Neural progenitor cell (in vitro differentiated cells): ENCODE measurements at regions not wholly inside any gene's neighbourhood (a gene's known extent, or its start where the extent isn't known, plus 50 kb on each side); places are given as distances from the start of the nearest gene placed in this dataset.
A peak's percentile ranks its signal among the peaks of the same experiment; 100 is the strongest.

Source experiments
- DNase-seq: peaks from one replicate; pipeline ENCODE4 v3.0.0-alpha.2; 2016; ENCODE audit warnings: low spot score
- H2AFZ ChIP-seq: fragments of 200-600 bp; sonication (generic); replicated peaks from 2 replicates; pipeline ENCODE4 v1.6.1; 2016; ENCODE audit warnings: antibody characterized with exemption
- H3F3A ChIP-seq: fragments of 200-600 bp; sonication (generic); 2 replicates; pipeline ENCODE4 v1.6.1; 2016; ENCODE audit warnings: antibody characterized with exemption, low read depth
- H3K27ac ChIP-seq: fragments of 200-600 bp; sonication (generic); 2 replicates; pipeline ENCODE4 v1.5.1; 2016; ENCODE audit warnings: mild to moderate bottlenecking
- H3K27me3 ChIP-seq: fragments of 200-600 bp; sonication (generic); 2 replicates; pipeline ENCODE4 v1.6.1; 2016; ENCODE audit warnings: mild to moderate bottlenecking, moderate library complexity
- H3K36me3 ChIP-seq: fragments of 200-600 bp; sonication (generic); 2 replicates; pipeline ENCODE4 v1.5.1; 2016
- H3K4me1 ChIP-seq: fragments of 200-600 bp; sonication (generic); 2 replicates; pipeline ENCODE4 v1.6.1; 2016; ENCODE audit warnings: mixed run types
- H3K4me2 ChIP-seq: fragments of 200-600 bp; sonication (generic); 2 replicates; pipeline ENCODE4 v1.6.1; 2016
- H3K4me3 ChIP-seq: fragments of 200-600 bp; sonication (generic); 2 replicates; pipeline ENCODE4 v1.5.1; 2016
- H3K79me2 ChIP-seq: fragments of 200-600 bp; sonication (generic); 2 replicates; pipeline ENCODE4 v1.6.1; 2016; ENCODE audit warnings: low read depth
- H3K9ac ChIP-seq: fragments of 200-600 bp; sonication (generic); 2 replicates; pipeline ENCODE4 v1.6.1; 2016
- H3K9me3 ChIP-seq: fragments of 200-600 bp; sonication (generic); 2 replicates; pipeline ENCODE4 v1.5.1; 2016; ENCODE audit warnings: low read depth
- H4K20me1 ChIP-seq: fragments of 200-600 bp; sonication (generic); 2 replicates; pipeline ENCODE4 v1.6.1; 2016; ENCODE audit warnings: low read depth
- H3K27ac Mint-ChIP-seq: 3 replicates; pipeline ENCODE4 v1.8.0; 2021; ENCODE audit warnings: mixed read lengths
- H3K27me3 Mint-ChIP-seq: 2 replicates; pipeline ENCODE4 v1.8.0; 2022; ENCODE audit warnings: low read depth, mild to moderate bottlenecking, inconsistent platforms, moderate library complexity, mixed read lengths; ENCODE audit not compliant: insufficient read depth
- H3K36me3 Mint-ChIP-seq: 3 replicates; pipeline ENCODE4 v1.8.0; 2021; ENCODE audit warnings: mixed read lengths
- H3K4me1 Mint-ChIP-seq: 3 replicates; pipeline ENCODE4 v1.8.0; 2021; ENCODE audit warnings: mixed read lengths
- H3K4me3 Mint-ChIP-seq: 3 replicates; pipeline ENCODE4 v1.8.0; 2021; ENCODE audit warnings: mild to moderate bottlenecking, moderate library complexity, mixed read lengths
- H3K9me3 Mint-ChIP-seq: 3 replicates; pipeline ENCODE4 v1.8.0; 2020; ENCODE audit warnings: mixed read lengths
- EZH2 ChIP-seq: fragments of 200-600 bp; sonication (generic); IDR thresholded peaks from 2 replicates; pipeline ENCODE4 v1.6.1; 2017; ENCODE audit warnings: antibody characterized with exemption, mild to moderate bottlenecking, moderate library complexity
- EZH2phosphoT487 ChIP-seq: fragments of 200-600 bp; sonication (generic); IDR thresholded peaks from 2 replicates; pipeline ENCODE4 v1.6.1; 2017; ENCODE audit warnings: antibody characterized with exemption
- TF ChIP-seq, protein P1 (sequence below): fragments of 200-600 bp; sonication (generic); IDR thresholded peaks from 2 replicates; pipeline ENCODE4 v1.5.1; 2017; ENCODE audit warnings: antibody characterized with exemption, mild to moderate bottlenecking

DNA sequence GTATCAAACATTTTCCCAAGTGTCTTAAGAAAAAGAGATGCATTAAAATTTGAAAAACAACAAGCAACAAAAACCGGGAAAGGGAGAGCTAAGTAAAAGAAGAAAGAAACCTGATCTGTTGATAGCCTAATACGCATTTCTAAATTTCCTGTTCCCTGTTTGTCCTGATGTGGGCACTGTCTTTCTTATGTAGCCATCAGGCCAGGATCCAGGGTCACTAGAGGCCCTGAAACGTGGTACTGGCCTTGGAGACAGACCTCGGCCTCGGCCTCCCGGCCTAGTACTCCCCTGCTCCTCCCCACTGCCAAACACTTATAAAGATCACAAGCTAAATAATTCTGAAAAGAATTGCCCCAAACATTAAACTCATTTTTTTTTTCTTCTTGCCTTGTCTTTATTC is 547.2 kb downstream of the IRX1 start:
- no peaks in the 10 kb centered on the region for H4K20me1 ChIP-seq
- H3K4me2 ChIP-seq = no peak overlapping the region
- H3K9ac ChIP-seq = no peak overlapping the region
- H3K27ac Mint-ChIP-seq = peak overlapping the region; percentile 10
- TF ChIP-seq, protein P1, sequence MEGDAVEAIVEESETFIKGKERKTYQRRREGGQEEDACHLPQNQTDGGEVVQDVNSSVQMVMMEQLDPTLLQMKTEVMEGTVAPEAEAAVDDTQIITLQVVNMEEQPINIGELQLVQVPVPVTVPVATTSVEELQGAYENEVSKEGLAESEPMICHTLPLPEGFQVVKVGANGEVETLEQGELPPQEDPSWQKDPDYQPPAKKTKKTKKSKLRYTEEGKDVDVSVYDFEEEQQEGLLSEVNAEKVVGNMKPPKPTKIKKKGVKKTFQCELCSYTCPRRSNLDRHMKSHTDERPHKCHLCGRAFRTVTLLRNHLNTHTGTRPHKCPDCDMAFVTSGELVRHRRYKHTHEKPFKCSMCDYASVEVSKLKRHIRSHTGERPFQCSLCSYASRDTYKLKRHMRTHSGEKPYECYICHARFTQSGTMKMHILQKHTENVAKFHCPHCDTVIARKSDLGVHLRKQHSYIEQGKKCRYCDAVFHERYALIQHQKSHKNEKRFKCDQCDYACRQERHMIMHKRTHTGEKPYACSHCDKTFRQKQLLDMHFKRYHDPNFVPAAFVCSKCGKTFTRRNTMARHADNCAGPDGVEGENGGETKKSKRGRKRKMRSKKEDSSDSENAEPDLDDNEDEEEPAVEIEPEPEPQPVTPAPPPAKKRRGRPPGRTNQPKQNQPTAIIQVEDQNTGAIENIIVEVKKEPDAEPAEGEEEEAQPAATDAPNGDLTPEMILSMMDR = peak; percentile 32
- TF ChIP-seq EZH2phosphoT487 (no peak), EZH2 (no peak)
- no peaks in the 10 kb centered on the region for H3K79me2 ChIP-seq
- H3K36me3 ChIP-seq = no peaks in the 10 kb centered on the region
- no peak overlapping the region for H3K4me3 Mint-ChIP-seq
- H3F3A ChIP-seq = no peaks in the 10 kb centered on the region
- peaks cover 6% of the 10 kb centered on the region for H3K27me3 Mint-ChIP-seq
- no peaks in the 10 kb centered on the region for H3K4me1 ChIP-seq
- DNase-seq = peak; percentile 25
- H3K27me3 ChIP-seq = no peaks in the 10 kb centered on the region
- H3K4me1 Mint-ChIP-seq = peaks cover 8% of the 10 kb centered on the region
- no peaks in the 10 kb centered on the region for H3K9me3 ChIP-seq
- no peak overlapping the region for H3K4me3 ChIP-seq
- H3K27ac ChIP-seq = no peak overlapping the region
- peak overlapping the region; percentile 42 for H2AFZ ChIP-seq
- H3K9me3 Mint-ChIP-seq = peaks cover 3% of the 10 kb centered on the region
- H3K36me3 Mint-ChIP-seq = no peaks in the 10 kb centered on the region

DNA sequence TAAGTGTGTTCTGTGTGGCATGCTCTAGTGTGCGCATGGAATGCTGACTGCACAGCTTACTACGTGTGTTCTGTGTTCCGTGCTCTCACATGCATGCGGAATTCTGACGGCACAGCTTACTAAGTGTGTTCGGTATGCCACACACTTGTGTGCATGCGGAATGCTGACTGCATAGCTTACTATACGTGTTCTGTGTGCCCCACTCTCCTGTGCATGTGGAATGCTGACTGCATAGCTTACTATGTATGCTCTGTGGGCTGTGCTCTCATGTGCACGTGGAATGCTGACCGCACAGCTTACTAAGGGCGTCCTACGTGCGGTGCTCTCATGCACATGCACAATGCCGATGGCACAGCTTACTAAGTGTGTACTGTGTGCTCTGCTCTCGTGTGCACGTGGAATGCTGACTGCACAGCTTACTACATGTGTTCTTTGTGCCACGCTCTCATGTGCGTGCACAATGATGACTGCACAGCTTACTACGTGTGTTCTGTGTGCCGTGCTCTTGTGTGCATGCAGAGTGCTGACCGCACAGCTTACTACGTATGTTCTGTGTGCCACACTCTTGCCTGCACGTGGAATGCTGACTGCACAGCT is 548.9 kb downstream of the IRX1 start:
- no peak overlapping the region for H3K4me2 ChIP-seq
- no peaks in the 10 kb centered on the region for H3K9me3 ChIP-seq
- H3K4me1 Mint-ChIP-seq = peaks cover 10% of the 10 kb centered on the region
- H3K27ac ChIP-seq = no peak overlapping the region
- no peak overlapping the region for H3K4me3 Mint-ChIP-seq
- no peaks in the 10 kb centered on the region for H3K79me2 ChIP-seq
- H3K27ac Mint-ChIP-seq = no peak overlapping the region
- no peak overlapping the region for H3K4me3 ChIP-seq
- H3K36me3 ChIP-seq = no peaks in the 10 kb centered on the region
- H2AFZ ChIP-seq = no peak overlapping the region
- no peaks in the 10 kb centered on the region for H3F3A ChIP-seq
- no peak for DNase-seq
- no peaks in the 10 kb centered on the region for H3K4me1 ChIP-seq
- peaks cover 3% of the 10 kb centered on the region for H3K9me3 Mint-ChIP-seq
- no peaks in the 10 kb centered on the region for H3K27me3 ChIP-seq
- no peaks in the 10 kb centered on the region for H3K36me3 Mint-ChIP-seq
- no peaks in the 10 kb centered on the region for H4K20me1 ChIP-seq
- TF ChIP-seq EZH2phosphoT487 (no peak), EZH2 (no peak)
- TF ChIP-seq, protein P1 = no peak
- peaks cover 2% of the 10 kb centered on the region for H3K27me3 Mint-ChIP-seq
- H3K9ac ChIP-seq = no peak overlapping the region

DNA sequence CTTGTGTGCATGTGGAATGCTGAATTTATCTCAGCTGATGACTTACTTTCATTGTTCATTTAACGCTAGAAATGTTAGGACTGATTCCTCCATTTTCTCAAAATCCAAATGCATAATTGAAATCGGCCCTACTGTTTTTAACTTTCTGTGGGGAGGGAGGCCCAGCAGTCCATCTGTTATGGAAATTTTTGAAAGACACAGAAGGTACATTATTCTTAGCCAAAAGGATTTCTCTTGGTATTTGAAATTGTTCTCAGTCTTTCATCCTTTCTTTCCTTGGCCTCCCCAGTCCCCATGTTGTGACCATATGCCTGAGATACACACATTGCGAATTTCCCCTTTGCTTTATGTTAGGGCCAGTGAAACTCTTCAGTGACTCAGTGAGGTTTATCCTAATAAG is 549.9 kb downstream of the IRX1 start:
- no peak overlapping the region for H3K4me3 ChIP-seq
- H3K36me3 ChIP-seq = no peaks in the 10 kb centered on the region
- Mint-ChIP-seq H3K4me1 (peaks cover 16% of the 10 kb centered on the region), H3K27ac (no peak overlapping the region), H3K9me3 (peaks cover 3% of the 10 kb centered on the region), H3K36me3 (no peaks in the 10 kb centered on the region), H3K4me3 (no peak overlapping the region), H3K27me3 (peaks cover 2% of the 10 kb centered on the region)
- DNase-seq = no peak
- no peak overlapping the region for H3K4me2 ChIP-seq
- no peaks in the 10 kb centered on the region for H4K20me1 ChIP-seq
- H3K27ac ChIP-seq = no peak overlapping the region
- no peaks in the 10 kb centered on the region for H3F3A ChIP-seq
- no peaks in the 10 kb centered on the region for H3K27me3 ChIP-seq
- H3K79me2 ChIP-seq = no peaks in the 10 kb centered on the region
- no peaks in the 10 kb centered on the region for H3K9me3 ChIP-seq
- TF ChIP-seq, protein P1 = no peak
- TF ChIP-seq EZH2phosphoT487 = no peak
- TF ChIP-seq EZH2 = no peak
- no peaks in the 10 kb centered on the region for H3K4me1 ChIP-seq
- H3K9ac ChIP-seq = no peak overlapping the region
- no peak overlapping the region for H2AFZ ChIP-seq
